GM19240 (cell line): ENCODE measurements at regions not wholly inside any gene's neighbourhood (a gene's known extent, or its start where the extent isn't known, plus 50 kb on each side); places are given as distances from the start of the nearest gene placed in this dataset.

ENCODE experiments used
- DNase-seq: peaks from one replicate; pipeline ENCODE4 v3.0.0; 2011; ENCODE audit warnings: low spot score; ENCODE audit not compliant: insufficient read length

DNA sequence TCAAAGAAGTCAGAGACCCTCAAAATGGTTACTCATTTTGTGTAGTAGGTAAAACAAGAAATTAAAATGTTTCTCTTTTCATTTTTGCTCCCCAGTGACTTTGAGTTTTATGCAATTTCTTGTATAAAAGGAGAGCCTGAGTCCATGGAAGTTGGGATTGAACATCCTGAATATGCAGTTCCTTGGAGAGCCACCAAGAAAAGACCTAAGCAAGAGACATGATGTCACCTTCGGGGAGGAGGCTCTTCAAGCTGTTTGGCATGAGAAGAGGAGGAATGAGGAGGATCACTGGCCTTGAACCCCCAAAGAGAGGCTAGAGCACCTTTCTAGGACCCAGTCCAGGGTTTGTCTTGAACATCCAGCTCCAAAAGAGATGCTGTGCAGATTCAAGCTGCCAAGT lies 62.3 kb upstream of the CALM2 start:
- DNase-seq = no peak

DNA sequence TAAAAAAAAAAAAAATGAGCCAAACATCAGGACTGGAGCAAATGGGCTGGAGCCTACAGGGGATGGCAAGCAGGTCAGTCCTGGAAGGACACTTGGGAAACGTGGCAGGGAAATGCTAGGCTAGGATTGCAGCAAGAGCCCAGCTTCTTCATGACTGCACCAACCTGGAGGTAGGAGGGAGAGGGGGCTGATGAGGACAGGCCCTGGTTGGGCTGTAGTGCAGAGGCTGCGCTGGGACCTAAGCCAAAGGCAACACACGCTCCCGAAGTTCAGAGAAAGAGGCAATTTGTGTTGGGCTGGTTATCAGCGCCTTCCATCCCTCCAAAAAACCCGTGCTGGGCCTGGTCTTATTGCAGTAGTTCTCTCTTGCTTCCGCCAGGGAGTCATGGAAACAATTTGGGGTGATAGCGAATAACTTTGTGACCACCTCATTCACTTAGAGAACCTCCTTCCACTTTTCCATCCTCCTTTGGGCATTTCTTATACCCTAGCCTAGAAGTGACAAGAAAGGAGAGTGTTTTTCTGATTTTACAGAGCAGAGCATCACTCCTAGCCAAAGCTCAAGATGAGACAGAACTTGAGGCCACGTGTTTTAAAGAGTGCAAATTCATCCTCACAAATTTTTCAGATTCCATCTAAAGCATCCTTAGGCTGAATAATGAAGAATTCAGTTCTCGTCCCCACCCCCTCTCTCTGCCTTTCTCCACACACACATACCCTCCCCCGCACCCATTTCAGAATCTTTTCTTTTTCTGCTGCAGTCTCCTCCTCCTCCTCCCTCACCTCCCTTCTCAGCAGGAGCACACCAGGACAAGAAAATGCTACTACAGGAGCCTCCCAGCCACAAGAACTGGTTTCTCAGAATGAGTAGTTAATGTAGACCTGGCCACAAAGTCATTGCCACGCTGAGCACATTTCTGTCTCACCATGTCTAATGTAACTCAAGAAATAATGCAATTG lies 61.3 kb upstream of the CALM2 start:
- DNase-seq = no peak

DNA sequence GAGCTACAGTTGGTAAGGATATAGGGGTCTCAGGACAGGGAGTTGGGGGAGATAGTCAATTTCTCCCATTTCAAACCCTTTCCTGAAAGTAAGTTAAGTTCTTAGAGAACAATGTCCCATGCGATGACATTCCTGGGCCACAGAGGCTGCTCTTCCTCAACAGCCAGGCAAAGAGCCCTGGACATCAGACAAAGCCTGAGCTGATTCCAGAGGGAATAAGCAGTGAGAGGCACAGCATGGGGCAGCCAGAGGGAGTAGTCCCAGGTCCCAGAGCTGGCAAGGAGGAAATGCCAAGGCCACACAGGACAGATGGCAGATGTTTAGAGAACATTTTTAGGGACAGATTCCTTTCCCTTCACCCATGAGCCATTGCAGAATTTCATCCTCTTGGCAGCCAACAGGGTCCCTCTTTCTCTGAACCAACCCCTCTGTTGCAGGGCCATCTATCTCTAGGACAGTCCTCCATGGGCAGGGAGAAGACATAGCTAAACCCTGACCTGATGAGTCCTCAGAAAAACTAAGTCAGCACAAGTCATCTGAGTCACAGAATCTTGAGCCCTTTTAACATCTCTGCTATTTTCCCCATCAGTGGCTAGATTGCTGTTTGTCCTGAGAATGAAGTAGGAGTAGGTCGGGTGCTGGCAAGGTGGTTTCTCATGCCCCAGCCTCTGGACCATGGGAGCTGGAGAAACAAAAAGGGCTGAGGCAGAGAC lies 60.3 kb upstream of the CALM2 start:
- DNase-seq = no peak

DNA sequence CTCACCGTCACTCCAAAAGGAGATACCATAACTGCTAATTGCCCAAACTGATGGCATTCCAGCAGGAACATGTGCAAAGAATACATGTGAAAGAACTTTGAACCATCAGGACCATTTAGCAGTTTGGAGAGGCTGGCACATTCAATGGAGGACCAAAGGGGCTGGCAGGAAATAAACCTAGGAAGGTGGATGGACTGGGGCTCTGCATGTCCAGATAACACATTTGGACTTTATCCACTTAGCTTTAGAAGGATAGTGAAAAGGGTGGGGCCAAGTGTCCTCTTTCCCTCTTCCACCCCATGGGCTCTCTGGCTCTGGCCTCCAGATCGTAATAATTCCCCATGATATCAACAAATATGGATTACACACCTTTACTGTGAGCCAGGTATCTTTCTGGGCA lies 58.8 kb upstream of the CALM2 start:
- DNase-seq = no peak

DNA sequence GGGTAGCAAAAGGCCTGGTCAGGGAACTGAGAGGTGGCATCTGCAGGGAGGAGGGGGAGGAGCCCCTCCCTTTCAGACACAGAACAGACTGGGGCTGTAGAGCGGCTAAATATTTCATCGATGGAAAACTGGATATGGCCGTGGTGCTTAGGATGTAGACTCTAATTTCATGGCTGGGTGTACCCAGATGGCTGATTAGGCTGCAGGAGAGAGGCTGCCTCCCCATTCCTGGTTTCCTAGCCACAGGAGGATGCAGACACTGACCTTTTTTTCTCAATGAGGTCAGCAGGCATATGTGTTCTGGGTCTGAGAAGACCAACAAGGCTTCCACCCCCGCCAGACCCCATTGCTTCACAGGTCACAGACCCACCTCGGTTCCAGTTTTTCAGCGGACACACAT lies 58.1 kb upstream of the CALM2 start:
- DNase-seq = no peak

DNA sequence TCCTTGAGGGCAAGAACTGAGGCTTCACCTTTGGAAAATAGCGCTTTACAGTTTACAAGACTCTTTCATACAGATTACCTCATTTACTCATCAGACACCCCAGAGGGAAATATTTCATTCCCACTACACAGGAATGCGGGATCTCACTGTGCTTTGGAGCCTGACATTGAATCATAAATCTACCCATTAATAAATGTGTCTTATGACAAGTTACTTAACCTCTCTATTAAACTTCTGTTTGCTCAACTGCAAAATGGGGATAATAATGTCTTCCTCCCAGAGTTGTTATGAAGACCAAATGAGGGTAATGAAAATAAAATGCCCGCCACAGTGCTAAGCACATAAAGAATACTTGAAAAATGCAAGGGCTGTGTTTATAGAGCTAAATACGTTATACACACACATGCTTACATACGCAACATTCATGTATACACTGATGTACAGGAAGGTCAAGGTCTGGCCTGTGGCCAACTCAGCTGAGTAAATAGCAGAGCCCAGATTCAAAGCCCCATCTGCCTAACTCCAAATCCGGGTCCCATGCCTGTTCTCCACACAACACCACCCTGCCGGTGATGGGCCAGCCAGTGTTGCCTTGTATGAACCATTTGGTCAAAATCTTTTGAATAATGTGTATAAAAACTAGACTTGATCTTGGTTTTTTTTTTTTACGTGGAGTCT lies 56.6 kb upstream of the CALM2 start:
- DNase-seq = no peak

DNA sequence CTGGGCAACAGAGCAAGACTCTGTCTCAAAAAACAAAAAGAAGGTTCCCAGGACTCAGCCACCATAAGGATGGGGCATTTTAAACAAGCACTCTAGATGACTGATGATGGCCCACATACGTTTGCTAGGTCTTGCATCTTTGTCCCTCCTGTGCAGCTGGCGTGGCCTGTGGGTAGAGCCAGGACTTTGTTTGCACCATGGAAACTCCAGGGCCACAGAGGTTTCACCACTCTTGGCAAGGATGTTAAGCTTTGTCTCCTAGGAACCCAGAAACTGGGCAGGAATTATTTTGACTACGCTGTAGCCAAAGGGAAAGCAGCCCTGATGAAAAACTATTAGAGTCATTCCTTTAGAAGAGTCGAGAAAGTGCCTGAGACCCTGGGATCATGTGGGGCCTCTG lies 54.1 kb upstream of the CALM2 start:
- DNase-seq = no peak

DNA sequence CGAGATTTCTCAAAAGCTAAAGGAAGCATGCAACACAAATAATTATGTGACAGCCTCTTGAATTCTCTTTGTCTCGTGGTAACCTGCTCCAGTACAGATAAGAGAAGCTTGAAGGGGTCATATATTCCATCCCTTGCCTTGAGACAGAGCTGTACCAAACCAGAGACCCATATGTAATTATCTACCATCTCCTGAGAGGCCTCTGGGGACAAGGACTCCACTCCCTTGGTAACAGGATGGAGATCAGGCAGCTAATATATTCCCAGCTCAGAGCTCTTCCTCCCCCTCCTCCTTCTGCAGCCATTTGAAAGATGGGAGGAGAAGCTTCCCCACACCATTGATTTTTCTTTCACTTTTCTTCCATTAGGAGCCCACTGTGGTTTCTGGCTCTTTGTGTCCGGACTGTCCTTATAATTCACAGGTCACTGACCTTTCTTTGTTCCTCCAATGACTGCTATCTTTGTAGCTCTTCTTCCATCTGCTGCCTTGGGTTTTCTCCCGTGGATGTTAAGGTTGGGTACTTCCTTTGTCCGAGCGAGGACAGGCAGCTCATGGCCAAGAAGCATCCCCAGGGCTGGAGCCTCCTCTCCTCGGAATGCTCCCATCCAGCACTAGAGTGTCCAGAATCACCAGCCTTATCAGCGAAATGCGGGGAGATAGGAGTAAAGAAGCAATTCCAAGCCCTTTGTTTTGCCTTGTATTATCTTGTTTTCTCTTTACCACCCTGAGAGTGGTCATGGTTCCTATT lies 51.4 kb upstream of the CALM2 start:
- DNase-seq = no peak

DNA sequence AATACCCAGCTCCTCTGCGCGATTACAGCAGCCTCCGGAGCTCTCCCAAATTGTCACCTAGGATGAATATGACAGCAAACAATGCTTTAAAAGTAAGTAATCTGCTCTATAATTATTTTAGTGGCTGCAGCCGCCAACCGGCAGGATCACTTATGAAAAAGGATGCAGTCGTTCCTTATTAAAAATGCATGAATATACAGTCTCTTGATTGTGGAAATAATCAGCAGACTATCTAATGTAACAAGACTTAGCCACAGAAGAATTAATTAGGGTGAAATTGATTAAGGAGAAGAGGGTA lies 50.6 kb upstream of the CALM2 start:
- DNase-seq = no peak

DNA sequence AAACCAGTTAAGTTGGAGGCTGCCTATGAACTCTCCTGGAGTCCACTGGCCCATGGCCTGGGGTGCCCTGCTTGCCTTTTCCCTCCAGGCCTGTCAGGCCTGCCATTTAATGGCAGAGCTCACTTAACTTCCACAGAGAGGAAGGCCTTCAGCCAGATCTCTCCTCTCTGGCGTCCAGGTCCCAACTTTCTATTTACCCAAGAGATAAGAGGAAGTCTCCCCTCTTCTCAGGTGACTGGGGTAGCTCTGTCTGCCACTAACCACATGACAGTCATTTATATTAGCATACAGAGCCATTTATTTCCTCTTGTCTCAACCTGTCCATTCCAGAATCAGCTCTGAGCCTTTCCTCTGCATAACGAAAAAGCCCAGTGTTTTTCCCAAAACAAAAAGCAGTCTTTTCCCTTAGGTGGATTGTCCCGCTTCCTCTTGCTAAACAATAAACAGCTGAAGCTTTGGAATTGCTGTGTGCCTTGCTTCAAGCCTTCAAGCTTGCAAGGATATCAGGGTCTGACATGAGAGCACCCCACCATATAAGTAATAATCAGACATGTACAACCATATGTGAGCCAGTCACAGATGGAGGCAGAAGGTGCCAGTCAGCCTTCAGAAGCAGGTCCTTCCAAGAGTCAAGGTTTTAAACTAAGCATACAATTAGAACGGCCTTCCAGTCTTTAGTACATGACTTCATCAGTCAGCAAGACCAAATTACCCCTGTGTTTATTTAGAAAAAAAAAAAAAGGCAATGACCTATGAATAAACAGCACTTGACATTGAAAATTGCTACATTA lies 50.0 kb upstream of the CALM2 start:
- DNase-seq = no peak
